Activated naive CD8-positive, alpha-beta T cell treated with anti-CD3 and anti-CD28 coated beads for 36 hours (primary cell): ENCODE measurements at regions not wholly inside any gene's neighbourhood (a gene's known extent, or its start where the extent isn't known, plus 50 kb on each side); places are given as distances from the start of the nearest gene placed in this dataset.
"Not testable (repeated sequence)": the region's sequence is repeated elsewhere in the genome, so short reads cannot be mapped to it uniquely, and the experiment has no call there.

Source experiments
- DNase-seq: peaks from one replicate; pipeline ENCODE4 v3.0.0; 2021
- H3K27ac Mint-ChIP-seq: one replicate; pipeline ENCODE4 v1.8.0; 2022; ENCODE audit warnings: mild to moderate bottlenecking, moderate library complexity, mixed read lengths
- H3K27me3 Mint-ChIP-seq: one replicate; pipeline ENCODE4 v1.8.0; 2022; ENCODE audit warnings: mild to moderate bottlenecking, mixed read lengths
- H3K36me3 Mint-ChIP-seq: one replicate; pipeline ENCODE4 v1.8.0; 2021; ENCODE audit warnings: mild to moderate bottlenecking, mixed read lengths
- H3K4me1 Mint-ChIP-seq: one replicate; pipeline ENCODE4 v1.8.0; 2021; ENCODE audit warnings: mixed read lengths
- H3K4me3 Mint-ChIP-seq: one replicate; pipeline ENCODE4 v1.8.0; 2022; ENCODE audit warnings: mild to moderate bottlenecking, moderate library complexity, mixed read lengths
- H3K9me3 Mint-ChIP-seq: one replicate; pipeline ENCODE4 v1.8.0; 2022; ENCODE audit warnings: mixed read lengths

- not testable (repeated sequence) for DNase-seq, H3K36me3 Mint-ChIP-seq, H3K27ac Mint-ChIP-seq, H3K9me3 Mint-ChIP-seq, H3K4me1 Mint-ChIP-seq, H3K4me3 Mint-ChIP-seq
- H3K27me3 Mint-ChIP-seq: peaks cover 39% of the 10 kb centered on the region
Measured at GRCh38 chr1:157310805-157311729, 172.9 kb upstream of the ETV3 start.

GRCh38 chr1:157310401-157310800, 172.2 kb upstream of the ETV3 start:
- Mint-ChIP-seq H3K27me3 (peaks cover 43% of the 10 kb centered on the region), H3K4me3 (no peak overlapping the region)
- DNase-seq: no peak

GRCh38 chr1:157307491-157307890, 169.3 kb upstream of the ETV3 start:
- Mint-ChIP-seq H3K27me3 (peaks cover 25% of the 10 kb centered on the region), H3K27ac (no peak overlapping the region), H3K4me1 (no peaks in the 10 kb centered on the region), H3K36me3 (no peaks in the 10 kb centered on the region), H3K9me3 (no peaks in the 10 kb centered on the region), H3K4me3 (no peak overlapping the region)
- no peak for DNase-seq

More at GRCh38 chr1:157310401-157310800, 172.2 kb upstream of the ETV3 start:
- H3K9me3 Mint-ChIP-seq: peaks cover 7% of the 10 kb centered on the region
- no peaks in the 10 kb centered on the region for H3K36me3 Mint-ChIP-seq
- no peaks in the 10 kb centered on the region for H3K4me1 Mint-ChIP-seq
- H3K27ac Mint-ChIP-seq: no peak overlapping the region

GRCh38 chr1:157306896-157307295, 168.7 kb upstream of the ETV3 start:
- Mint-ChIP-seq H3K27me3 (peaks cover 25% of the 10 kb centered on the region), H3K4me3 (no peak overlapping the region), H3K9me3 (no peaks in the 10 kb centered on the region)

GRCh38 chr1:157304271-157304670, 166.1 kb upstream of the ETV3 start:
- no peaks in the 10 kb centered on the region for H3K36me3 Mint-ChIP-seq
- no peak for DNase-seq
- no peak overlapping the region for H3K27ac Mint-ChIP-seq
- peaks cover 10% of the 10 kb centered on the region for H3K27me3 Mint-ChIP-seq
- no peak overlapping the region for H3K4me3 Mint-ChIP-seq
- no peaks in the 10 kb centered on the region for H3K9me3 Mint-ChIP-seq
- H3K4me1 Mint-ChIP-seq: no peaks in the 10 kb centered on the region

More at GRCh38 chr1:157306896-157307295, 168.7 kb upstream of the ETV3 start:
- no peak for DNase-seq
- H3K36me3 Mint-ChIP-seq: no peaks in the 10 kb centered on the region
- no peaks in the 10 kb centered on the region for H3K4me1 Mint-ChIP-seq
- H3K27ac Mint-ChIP-seq: no peak overlapping the region

DNA sequence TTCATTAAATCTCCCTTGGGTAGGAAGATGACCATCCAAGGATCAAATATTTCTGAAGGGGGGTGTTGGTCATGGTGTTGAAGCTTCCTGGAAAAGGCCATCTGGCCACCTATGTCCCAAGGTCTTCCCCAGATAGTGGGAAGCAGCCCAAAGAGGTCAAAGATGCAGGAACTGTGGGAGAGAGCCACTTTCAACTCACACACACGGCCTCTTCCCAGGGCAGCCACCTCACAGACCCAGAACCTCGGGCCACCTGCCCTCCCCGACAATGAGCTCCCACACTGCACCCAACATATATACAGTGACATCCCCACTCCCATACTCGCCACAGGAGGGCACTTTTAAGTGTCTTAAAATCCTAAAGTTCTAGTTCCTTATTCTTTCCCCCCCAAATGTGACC, 164.5 kb upstream of the ETV3 start:
- H3K4me1 Mint-ChIP-seq: no peaks in the 10 kb centered on the region
- peaks cover 7% of the 10 kb centered on the region for H3K27me3 Mint-ChIP-seq
- no peaks in the 10 kb centered on the region for H3K36me3 Mint-ChIP-seq
- H3K9me3 Mint-ChIP-seq: no peaks in the 10 kb centered on the region
- H3K27ac Mint-ChIP-seq: no peak overlapping the region
- H3K4me3 Mint-ChIP-seq: no peak overlapping the region
- DNase-seq: no peak

DNA sequence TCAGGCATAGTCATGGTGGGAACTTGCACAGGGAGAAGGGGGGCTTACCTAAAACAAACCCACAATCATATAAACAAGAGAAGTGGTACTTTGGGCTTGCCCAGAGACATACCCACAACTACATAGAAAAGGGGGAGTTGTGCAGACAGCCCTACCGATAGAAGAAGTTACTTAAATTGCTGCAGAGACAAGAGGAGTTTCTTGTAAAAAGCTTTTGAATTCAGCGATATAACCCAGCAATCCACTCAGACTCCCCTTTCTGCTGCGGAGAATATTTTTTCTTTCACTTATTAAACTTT, 164.0 kb upstream of the ETV3 start:
- H3K27me3 Mint-ChIP-seq: peaks cover 11% of the 10 kb centered on the region
- H3K9me3 Mint-ChIP-seq: no peaks in the 10 kb centered on the region
- no peaks in the 10 kb centered on the region for H3K36me3 Mint-ChIP-seq
- H3K27ac Mint-ChIP-seq: no peak overlapping the region
- DNase-seq: no peak
- H3K4me3 Mint-ChIP-seq: no peak overlapping the region
- H3K4me1 Mint-ChIP-seq: no peaks in the 10 kb centered on the region

DNA sequence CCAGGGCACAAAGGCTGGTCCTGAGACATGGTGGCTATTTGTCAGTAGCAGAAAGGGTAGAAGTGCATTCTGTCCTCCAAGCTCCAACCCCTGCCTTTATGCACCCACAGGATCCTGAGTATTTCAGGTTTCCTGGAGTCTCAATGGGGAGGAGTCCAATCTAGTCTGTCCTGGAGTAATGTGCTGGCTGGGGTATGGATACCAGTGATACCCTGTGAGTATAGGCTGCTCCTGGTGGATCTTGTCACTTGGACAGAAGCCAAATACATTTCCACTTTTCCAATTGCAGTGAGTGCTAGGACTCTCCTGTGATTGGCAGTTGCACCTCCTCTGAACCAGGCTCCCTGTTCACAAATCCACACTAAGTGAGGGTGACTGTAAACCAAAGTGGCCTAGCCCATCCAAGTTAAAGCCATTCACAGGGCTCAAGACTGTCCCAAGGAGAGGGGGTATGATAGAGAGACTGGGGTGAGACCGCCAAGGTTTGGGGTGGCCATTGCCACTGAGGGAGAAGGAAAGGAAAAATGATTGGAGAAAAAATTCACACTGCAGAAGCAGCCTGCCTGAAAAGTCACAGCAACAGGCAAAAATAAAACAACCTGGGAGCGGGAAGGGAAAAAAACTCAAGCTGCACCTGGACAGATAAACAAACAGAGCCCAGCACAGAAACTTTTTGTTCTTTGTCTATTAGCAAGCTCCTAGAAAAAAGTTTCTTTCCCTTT, 163.4 kb upstream of the ETV3 start:
- Mint-ChIP-seq H3K27ac (no peak overlapping the region), H3K4me3 (no peak overlapping the region), H3K4me1 (no peaks in the 10 kb centered on the region), H3K27me3 (peaks cover 16% of the 10 kb centered on the region), H3K36me3 (no peaks in the 10 kb centered on the region), H3K9me3 (no peaks in the 10 kb centered on the region)
- no peak for DNase-seq

DNA sequence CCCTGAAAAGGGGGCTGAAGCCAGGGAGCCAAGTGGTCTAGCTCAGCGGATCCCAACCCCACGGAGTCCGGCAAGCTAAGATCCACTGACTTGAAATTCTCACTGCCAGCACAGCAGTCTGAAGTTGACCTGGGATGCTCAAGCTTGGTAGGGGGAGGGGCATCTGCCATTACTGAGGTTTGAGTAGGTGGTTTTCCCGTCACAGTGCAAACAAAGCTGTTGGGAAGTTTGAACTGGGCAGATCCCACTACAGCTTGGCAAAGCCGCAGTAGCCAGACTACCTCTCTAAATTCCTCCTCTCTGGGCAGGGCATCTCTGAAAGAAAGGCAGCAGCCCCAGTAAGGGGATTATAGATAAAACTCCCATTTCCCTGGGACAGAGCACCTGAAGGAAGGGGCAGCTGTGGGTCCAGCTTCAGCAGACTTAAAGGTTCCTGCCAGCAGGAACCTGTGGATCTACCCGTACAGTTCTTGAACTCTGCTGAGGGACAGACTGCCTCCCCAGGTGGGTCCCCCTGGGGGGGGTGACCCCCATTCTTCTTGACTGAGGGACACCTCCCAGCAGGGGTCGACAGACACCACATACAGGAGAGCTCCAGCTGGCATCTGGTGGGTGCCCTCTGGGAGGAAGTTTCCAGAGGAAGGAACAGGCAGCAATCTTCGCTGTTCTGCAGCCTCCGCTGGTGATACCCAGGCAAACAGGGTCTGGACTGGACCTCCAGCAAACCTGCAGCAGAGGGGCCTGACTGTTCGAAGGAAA, 156.4 kb upstream of the ETV3 start:
- not testable (repeated sequence) for H3K4me1 Mint-ChIP-seq, H3K9me3 Mint-ChIP-seq, H3K36me3 Mint-ChIP-seq, DNase-seq, H3K4me3 Mint-ChIP-seq, H3K27ac Mint-ChIP-seq
- peaks cover 15% of the 10 kb centered on the region for H3K27me3 Mint-ChIP-seq

GRCh38 chr1:157292809-157293564, 154.8 kb upstream of the ETV3 start:
- H3K9me3 Mint-ChIP-seq: no peaks in the 10 kb centered on the region
- peaks cover 20% of the 10 kb centered on the region for H3K27me3 Mint-ChIP-seq
- H3K27ac Mint-ChIP-seq: no peak overlapping the region
- no peaks in the 10 kb centered on the region for H3K4me1 Mint-ChIP-seq
- no peak for DNase-seq
- no peak overlapping the region for H3K4me3 Mint-ChIP-seq
- no peaks in the 10 kb centered on the region for H3K36me3 Mint-ChIP-seq

DNA sequence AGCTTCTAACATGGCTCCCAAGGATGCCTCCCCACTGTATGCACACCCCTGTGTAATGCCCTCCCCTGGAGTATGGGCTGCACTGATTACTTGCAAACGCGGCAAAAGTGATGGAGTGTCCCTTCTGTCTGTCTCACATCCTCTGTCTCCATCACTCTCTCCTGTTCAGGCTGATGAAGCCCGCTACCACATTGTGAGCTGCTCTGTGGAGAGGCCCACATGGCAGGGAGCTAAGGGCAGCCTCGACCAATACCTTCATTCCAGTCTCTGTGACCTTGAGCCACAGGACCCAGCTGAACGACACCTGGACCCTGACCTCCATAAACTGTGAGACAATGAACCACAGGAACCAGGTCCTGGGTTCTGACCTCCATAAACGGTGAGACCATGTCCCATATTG, 154.1 kb upstream of the ETV3 start:
- H3K4me1 Mint-ChIP-seq: no peaks in the 10 kb centered on the region
- no peaks in the 10 kb centered on the region for H3K36me3 Mint-ChIP-seq
- peaks cover 22% of the 10 kb centered on the region for H3K27me3 Mint-ChIP-seq
- no peak for DNase-seq
- no peak overlapping the region for H3K27ac Mint-ChIP-seq
- no peaks in the 10 kb centered on the region for H3K9me3 Mint-ChIP-seq
- no peak overlapping the region for H3K4me3 Mint-ChIP-seq

- H3K27ac Mint-ChIP-seq: no peak overlapping the region
- no peak for DNase-seq
- H3K4me3 Mint-ChIP-seq: no peak overlapping the region
- no peaks in the 10 kb centered on the region for H3K36me3 Mint-ChIP-seq
- peaks cover 15% of the 10 kb centered on the region for H3K27me3 Mint-ChIP-seq
- no peaks in the 10 kb centered on the region for H3K4me1 Mint-ChIP-seq
- no peaks in the 10 kb centered on the region for H3K9me3 Mint-ChIP-seq
Measured at GRCh38 chr1:157291083-157291482, 152.9 kb upstream of the ETV3 start.

GRCh38 chr1:157289424-157290105, 151.4 kb upstream of the ETV3 start:
- H3K27ac Mint-ChIP-seq: no peak overlapping the region
- no peaks in the 10 kb centered on the region for H3K36me3 Mint-ChIP-seq
- DNase-seq: no peak
- H3K9me3 Mint-ChIP-seq: no peaks in the 10 kb centered on the region
- no peak overlapping the region for H3K4me3 Mint-ChIP-seq
- no peaks in the 10 kb centered on the region for H3K4me1 Mint-ChIP-seq
- H3K27me3 Mint-ChIP-seq: peaks cover 21% of the 10 kb centered on the region

- H3K36me3 Mint-ChIP-seq: no peaks in the 10 kb centered on the region
- H3K4me3 Mint-ChIP-seq: no peak overlapping the region
- no peaks in the 10 kb centered on the region for H3K4me1 Mint-ChIP-seq
- H3K9me3 Mint-ChIP-seq: no peaks in the 10 kb centered on the region
- no peak for DNase-seq
- H3K27me3 Mint-ChIP-seq: peaks cover 26% of the 10 kb centered on the region
- H3K27ac Mint-ChIP-seq: no peak overlapping the region
Measured at GRCh38 chr1:157288996-157289395, 150.8 kb upstream of the ETV3 start.
